Psoas muscle (tissue), 7 donors: ENCODE measurements at regions not wholly inside any gene's neighbourhood (a gene's known extent, or its start where the extent isn't known, plus 50 kb on each side); places are given as distances from the start of the nearest gene placed in this dataset.

ENCODE experiments used
- ATAC-seq, 4 donors: fragments of 200-7000 bp; cut with Tn5 transposase; one replicate each; pipeline ENCODE4 v1.9.1; 2020; ENCODE audit warnings: moderate library complexity in 3 of 4, mild to moderate bottlenecking in 2 of 4
- DNase-seq, 2 donors: peaks; one replicate each; pipeline ENCODE4 v3.0.0-alpha.2; 2020
- H3K27ac ChIP-seq: fragments of 200-600 bp; one replicate; pipeline ENCODE4 v1.8.0; 2022
- H3K27me3 ChIP-seq, 3 donors: fragments of 200-600 bp in 1 of 3; one replicate each; pipeline versions ENCODE4 v1.6.1 to v1.8.0; 2013 to 2022; ENCODE audit warnings: low read length in 2 of 3, mild to moderate bottlenecking in 2 of 3, moderate library complexity in 1 of 3; ENCODE audit not compliant: insufficient read depth in 3 of 3
- H3K36me3 ChIP-seq, 2 donors: fragments of 200-600 bp in 1 of 2; one replicate each; pipeline versions ENCODE4 v1.6.1 to v1.8.0; 2013 to 2022; ENCODE audit warnings: low read depth in 1 of 2, mild to moderate bottlenecking in 1 of 2, moderate library complexity in 1 of 2; ENCODE audit not compliant: insufficient read depth in 1 of 2
- H3K4me1 ChIP-seq: fragments of 200-600 bp; one replicate; pipeline ENCODE4 v1.8.0; 2022
- H3K4me3 ChIP-seq: fragments of 200-600 bp; one replicate; pipeline ENCODE4 v1.8.0; 2022; ENCODE audit warnings: mild to moderate bottlenecking
- H3K9me3 ChIP-seq: fragments of 200-600 bp; one replicate; pipeline ENCODE4 v1.8.0; 2022
- CTCF ChIP-seq: fragments of 200-600 bp; IDR thresholded peaks from one replicate; pipeline ENCODE4 v1.8.0; 2022; ENCODE audit warnings: antibody characterized with exemption
- WGBS, 3 donors: extraction: QIAGEN DNeasy Blood & Tissue Kit; methylation state at CpG; one replicate each; pipeline versions ENCODE4 v1.1.6 to v1.1.7; 2013; 5-methylcytosine and 5-hydroxymethylcytosine counted together
- intact Hi-C, 2 donors: fragments of 100-400 bp; cut with DNase I; formaldehyde crosslinking; loops; one replicate each; pipeline versions ENCODE4 v1.11.0 to v1.14.2; 2022
- donor health status: healthy with polysubstance abuse.
- donor health status: DM: no; HTN: no; CAD: no; lungs with moderate emphysema.
- donor health status: Bipolar disorder and iron deficiency.
- donor health status: healthy.
- donor health status: DM: yes; HTN: yes; CAD: no.
- donor health status: DM: no; HTN: no; CAD: no.
- donor health status: DM: yes; HTN: yes; CAD: no.

DNA sequence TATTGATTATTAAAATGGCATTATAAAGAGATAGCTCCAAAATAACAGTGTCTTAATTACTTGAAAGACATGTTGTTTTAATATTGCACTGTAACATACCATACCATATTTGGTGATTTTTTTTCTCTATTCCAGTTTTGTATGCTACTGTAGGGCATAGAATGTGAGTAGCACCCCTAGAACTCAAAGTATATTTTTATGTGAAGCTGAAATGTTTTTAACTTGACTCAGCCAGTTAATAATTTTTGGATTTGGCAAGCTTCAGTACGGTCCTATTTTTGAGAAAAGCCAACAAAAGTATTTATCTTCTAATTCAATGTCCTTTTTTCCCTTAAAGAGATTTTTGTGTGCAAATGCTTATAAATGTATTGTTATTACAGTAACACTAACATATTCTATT lies 593.8 kb downstream of the USP25 start:
- peaks cover 3% of the 10 kb centered on the region for H3K4me1 ChIP-seq
- no peak overlapping the region for H3K4me3 ChIP-seq
- ATAC-seq (no peak), DNase-seq (no peak)
- WGBS, 3 donors, result 61 to 79% (median 69%) methylated on average over 1 of the region's 1 CpG
- no peak for TF ChIP-seq CTCF
- no peaks in the 10 kb centered on the region for H3K36me3 ChIP-seq
- H3K27ac ChIP-seq, result no peak overlapping the region
- H3K9me3 ChIP-seq, result no peaks in the 10 kb centered on the region
- no peaks in the 10 kb centered on the region for H3K27me3 ChIP-seq
- intact Hi-C loops, result loop anchor here in 1 of 2 donors (5.0 kb wide), 1 partner anchor 131 kb away; no protein-coding TSS in a partner anchor

- no peaks in the 10 kb centered on the region for H3K9me3 ChIP-seq
- H3K36me3 ChIP-seq, result no peaks in the 10 kb centered on the region
- H3K27me3 ChIP-seq, result no peaks in the 10 kb centered on the region
- DNase-seq (no peak), ATAC-seq (no peak)
- no peak overlapping the region for H3K4me3 ChIP-seq
- intact Hi-C loops, result loop anchor here in 1 of 2 donors (5.0 kb wide), 1 partner anchor 132 kb away; no protein-coding TSS in a partner anchor
- TF ChIP-seq CTCF, result no peak
- peaks cover 4% of the 10 kb centered on the region for H3K4me1 ChIP-seq
- WGBS, 3 donors, result 40 to 43% (median 42%) methylated on average over 1 of the region's 1 CpG
- H3K27ac ChIP-seq, result no peak overlapping the region
These were observed 594.8 kb downstream of the USP25 start for GRCh38 chr21:16324630-16325029.

DNA sequence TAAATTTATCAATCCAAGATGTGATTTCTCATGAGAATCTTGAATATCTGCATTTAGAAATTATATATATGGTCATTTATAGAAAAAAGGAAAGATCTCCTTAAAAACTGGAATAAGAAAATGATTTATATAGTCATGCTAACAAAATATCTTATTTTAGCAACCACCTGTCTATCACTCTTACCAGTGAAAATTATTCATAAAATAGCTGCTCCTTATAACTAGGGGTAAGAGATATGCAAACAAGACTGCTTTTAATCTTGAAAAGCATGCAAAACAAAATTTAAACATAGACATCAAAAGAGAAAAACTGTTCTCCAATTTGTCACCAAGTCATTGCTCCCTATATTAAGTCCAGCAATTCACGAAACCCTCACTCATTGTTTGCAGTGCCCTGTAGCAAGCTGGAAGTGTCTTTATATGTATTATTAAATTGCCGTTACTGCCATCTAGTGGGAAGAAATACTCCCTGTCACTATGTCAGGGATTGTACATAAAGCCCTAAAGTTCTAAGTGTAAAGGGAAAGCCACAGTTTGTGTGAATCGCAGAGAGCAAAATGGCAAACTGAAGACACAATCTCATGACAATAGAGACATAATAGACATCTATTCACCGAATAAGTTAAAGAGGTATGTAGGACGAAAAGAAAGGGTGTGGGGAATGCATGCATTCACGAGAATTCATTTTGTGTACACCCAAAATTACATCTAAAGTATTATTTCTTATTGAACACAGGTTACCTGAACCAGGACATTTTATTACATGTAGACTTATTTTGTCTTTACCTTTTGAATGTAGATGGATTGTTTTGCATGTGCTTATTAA lies 600.5 kb downstream of the USP25 start:
- Histone ChIP-seq H3K4me3 (peak overlapping the region; percentile 23), H3K36me3 (no peaks in the 10 kb centered on the region), H3K9me3 (no peaks in the 10 kb centered on the region), H3K4me1 (peaks cover 8% of the 10 kb centered on the region), H3K27me3 (no peaks in the 10 kb centered on the region), H3K27ac (peak overlapping the region; percentile 0)
- ATAC-seq (peak; percentile 84 to 97 (median 96)), DNase-seq (no peak)
- intact Hi-C loops, result loop anchor here (2.0 to 5.0 kb wide), 3 partner anchors 135 to 248 kb away; no protein-coding TSS in a partner anchor
- TF ChIP-seq CTCF, result peak; percentile 81
- WGBS, 3 donors, result 32 to 38% (median 34%) methylated on average over 6 of the region's 6 CpGs

DNA sequence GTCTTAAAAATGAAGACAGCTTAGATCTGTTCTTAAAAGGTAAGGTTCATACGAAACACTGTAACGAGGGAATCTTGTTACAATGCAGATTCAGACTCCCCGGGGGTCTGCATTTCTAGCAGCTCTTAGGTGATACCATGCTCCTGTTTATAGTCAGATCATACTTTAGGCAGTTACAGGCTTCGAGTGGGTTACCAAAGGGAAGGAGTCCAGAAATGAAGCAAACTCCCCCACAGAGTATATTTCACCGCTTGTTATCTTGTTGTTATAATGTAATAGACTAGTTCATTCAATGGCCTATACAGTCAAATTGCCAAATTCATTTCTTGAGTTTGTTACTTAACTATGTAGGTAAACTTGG lies 601.1 kb downstream of the USP25 start:
- DNase-seq, result no peak
- peak overlapping the region; percentile 23 for H3K4me3 ChIP-seq
- H3K9me3 ChIP-seq, result no peaks in the 10 kb centered on the region
- intact Hi-C loops, result loop anchor here (2.0 to 5.0 kb wide), 3 partner anchors 136 to 249 kb away; no protein-coding TSS in a partner anchor
- H3K27me3 ChIP-seq, result no peaks in the 10 kb centered on the region
- H3K27ac ChIP-seq, result no peak overlapping the region
- H3K36me3 ChIP-seq, result no peaks in the 10 kb centered on the region
- peak in 1 of 4 donors; percentile 19 for ATAC-seq
- H3K4me1 ChIP-seq, result peaks cover 8% of the 10 kb centered on the region
- no peak for TF ChIP-seq CTCF
- WGBS, 3 donors, result 71 to 83% (median 75%) methylated on average over 5 of the region's 5 CpGs
